ENCODE measurements at regions not wholly inside any gene's neighbourhood (a gene's known extent, or its start where the extent isn't known, plus 50 kb on each side); places are given as distances from the start of the nearest gene placed in this dataset.

GRCh38 chr22:47814474-47814873, 1052.0 kb downstream of the TBC1D22A start:
- TF ChIP-seq, protein P1, sequence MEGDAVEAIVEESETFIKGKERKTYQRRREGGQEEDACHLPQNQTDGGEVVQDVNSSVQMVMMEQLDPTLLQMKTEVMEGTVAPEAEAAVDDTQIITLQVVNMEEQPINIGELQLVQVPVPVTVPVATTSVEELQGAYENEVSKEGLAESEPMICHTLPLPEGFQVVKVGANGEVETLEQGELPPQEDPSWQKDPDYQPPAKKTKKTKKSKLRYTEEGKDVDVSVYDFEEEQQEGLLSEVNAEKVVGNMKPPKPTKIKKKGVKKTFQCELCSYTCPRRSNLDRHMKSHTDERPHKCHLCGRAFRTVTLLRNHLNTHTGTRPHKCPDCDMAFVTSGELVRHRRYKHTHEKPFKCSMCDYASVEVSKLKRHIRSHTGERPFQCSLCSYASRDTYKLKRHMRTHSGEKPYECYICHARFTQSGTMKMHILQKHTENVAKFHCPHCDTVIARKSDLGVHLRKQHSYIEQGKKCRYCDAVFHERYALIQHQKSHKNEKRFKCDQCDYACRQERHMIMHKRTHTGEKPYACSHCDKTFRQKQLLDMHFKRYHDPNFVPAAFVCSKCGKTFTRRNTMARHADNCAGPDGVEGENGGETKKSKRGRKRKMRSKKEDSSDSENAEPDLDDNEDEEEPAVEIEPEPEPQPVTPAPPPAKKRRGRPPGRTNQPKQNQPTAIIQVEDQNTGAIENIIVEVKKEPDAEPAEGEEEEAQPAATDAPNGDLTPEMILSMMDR (conservative IDR thresholded peaks at IDR 0.05) = no peak
- no peak overlapping the region for H3K27ac ChIP-seq

- H3K27ac ChIP-seq = no peak overlapping the region
- TF ChIP-seq, protein P1 (conservative IDR thresholded peaks at IDR 0.05) = no peak
Measured at GRCh38 chr22:47813661-47814060, 1051.2 kb downstream of the TBC1D22A start.

DNA sequence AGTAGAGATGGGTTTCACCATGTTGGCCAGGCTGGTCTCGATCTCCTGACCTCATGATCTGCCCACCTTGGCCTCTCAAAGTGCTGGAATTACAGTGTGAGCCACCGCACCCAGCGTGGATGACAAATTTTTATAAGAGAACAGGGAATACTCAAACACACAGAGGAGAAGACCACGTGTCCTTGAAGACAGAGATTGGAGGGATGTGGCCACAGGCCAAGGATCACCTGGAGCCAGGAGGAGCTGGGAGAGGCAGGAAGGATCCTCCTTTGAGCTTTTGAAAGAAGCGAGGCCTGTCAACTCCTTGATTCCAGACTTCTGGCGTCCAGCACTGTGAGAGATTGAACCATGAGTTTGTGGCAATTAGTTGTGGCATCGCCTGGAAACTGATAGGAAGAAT, 1049.5 kb downstream of the TBC1D22A start:
- TF ChIP-seq, protein P1 (conservative IDR thresholded peaks at IDR 0.05) = no peak
- H3K27ac ChIP-seq = no peak overlapping the region

DNA sequence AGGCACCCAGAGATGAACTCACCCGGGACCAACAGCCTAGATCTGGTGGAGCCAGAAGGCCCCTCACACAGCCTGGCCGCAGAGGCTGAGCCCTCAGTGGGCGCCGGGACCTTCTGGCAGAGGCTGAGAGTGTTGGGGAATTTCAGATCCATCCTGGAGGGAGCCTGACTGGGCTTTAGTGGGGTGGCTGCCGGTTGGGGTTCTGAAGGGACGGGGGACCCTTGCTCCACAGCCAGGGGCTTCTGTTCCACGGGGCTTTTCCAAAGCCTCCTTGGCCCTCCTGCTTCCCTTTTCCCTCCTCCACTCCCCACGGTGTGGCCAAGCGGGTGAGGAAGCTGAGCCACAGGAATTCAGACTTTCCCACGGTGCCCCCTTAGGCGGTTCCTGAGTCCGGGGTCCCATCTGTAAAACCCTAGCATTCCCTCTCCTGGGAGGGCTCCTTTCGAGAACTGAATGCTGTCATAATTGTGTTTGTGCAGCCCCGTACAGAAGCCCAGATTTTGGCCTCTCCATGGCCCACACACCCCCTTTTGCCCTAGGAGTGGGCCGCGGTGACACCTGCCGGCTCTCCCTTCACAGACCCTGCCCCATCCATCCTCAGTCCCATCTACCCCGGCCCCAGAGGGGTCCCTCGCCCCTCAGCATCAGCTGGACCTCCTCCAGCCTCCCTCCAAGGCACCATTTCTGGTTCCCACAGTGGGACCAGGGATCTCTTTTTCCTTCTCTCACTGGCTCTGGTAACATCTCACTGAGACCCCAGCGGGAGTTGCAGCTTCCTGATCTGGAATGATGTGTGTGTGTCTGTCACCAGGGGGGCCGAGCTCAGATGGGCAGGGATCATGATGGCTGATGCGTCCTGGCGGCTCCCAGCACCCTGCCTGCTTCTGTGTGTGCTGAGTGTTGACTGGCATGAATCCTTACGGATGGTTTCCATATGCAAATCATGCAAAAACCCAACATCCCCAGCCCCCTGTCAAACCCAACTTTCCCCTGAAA, 1048.4 kb downstream of the TBC1D22A start:
- TF ChIP-seq, protein P1 (conservative IDR thresholded peaks at IDR 0.05) = no peak
- no peak overlapping the region for H3K27ac ChIP-seq

DNA sequence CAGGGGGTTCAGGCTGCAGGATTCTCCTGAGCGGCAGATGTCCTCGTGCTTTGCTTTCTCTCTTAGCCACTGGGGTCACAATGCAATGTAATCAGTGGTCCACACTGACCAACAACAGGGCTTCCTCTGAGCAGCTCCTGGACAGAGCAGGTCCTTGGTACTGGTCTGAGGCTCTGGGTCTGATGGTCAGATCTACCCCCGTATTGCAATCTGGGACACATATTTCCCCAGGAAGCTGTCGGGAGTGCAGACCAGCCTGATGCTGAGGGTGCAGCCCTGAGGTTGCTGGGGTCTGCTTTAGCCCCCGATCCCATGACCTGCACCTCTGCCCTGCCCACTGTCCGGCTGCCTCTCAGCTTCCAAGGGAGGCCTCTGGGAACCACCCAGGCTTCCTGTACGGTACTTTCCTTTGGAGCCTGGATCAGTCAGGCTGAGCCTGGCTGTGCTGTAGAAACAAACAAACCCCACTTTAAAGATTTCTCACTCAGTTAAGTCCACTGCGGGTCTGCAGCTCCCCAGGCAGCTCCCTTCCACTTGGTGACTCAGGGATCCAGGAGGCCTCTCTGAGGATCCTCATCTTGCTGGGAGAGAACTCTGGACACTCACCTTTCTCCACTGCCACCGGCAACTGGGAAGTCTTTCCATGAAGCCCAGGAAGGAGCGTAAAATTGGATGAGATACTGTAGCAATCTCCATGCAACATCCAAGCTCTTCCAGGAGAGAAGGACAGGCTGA, 1046.6 kb downstream of the TBC1D22A start:
- TF ChIP-seq, protein P1 (conservative IDR thresholded peaks at IDR 0.05) = no peak
- H3K27ac ChIP-seq = no peak overlapping the region

DNA sequence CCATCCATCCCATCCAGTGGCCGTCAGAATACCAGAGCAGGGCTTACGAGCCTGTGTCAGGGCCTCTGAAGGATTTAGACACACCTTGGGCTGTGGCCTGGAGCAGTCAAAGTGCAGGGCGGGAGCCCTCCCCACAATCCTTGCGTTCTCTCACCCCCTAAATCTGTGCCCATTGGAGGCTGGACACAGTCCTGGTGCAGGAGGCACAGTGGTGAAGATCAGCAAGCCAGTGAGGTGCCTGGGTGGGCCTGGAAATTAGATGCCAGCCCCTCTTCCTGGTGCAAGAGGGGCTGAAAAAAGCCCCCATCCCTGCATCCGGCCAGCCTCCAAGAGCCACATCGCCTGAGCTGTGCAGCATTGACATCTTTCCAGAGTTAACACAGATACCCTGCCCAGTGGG, 1045.8 kb downstream of the TBC1D22A start:
- no peak overlapping the region for H3K27ac ChIP-seq
- TF ChIP-seq, protein P1 (conservative IDR thresholded peaks at IDR 0.05) = no peak

DNA sequence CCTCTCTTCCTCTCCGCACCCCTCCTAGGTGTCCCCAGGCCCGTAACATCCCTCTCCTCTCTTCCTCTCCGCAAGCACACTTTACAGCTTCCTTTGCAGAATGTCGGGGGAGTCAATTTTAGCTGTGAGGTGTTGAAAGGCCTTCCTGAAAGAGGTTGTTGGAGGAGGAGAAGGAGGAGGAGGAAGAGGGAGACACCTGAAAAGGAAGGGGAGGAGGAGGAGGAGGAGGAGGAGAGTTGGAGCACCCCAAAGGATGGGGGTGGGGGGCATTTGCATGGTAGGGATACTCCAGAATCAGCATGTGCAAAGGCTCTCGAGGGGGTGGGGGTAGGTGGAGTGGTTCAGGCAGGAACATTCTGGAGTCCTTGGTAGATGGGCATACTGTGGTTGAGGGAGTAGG, 1045.1 kb downstream of the TBC1D22A start:
- no peak overlapping the region for H3K27ac ChIP-seq

More for the DNA sequence above, 1045.1 kb downstream of the TBC1D22A start:
- TF ChIP-seq, protein P1 (conservative IDR thresholded peaks at IDR 0.05) = no peak

All from VCaP (cell line).